A673 (cell line): ENCODE measurements at regions not wholly inside any gene's neighbourhood (a gene's known extent, or its start where the extent isn't known, plus 50 kb on each side); places are given as distances from the start of the nearest gene placed in this dataset.

Experiments used
- BruUV-seq: library from RNA; stranded (reverse); fragments of 400-500 nt; replicated peaks from 2 replicates; lab custom pipeline; 2021; lab: Mats Ljungman, UMichigan
- CTCF ChIA-PET: fragments of 300-600 bp; sonication (Branson Sonifier 250); formaldehyde crosslinking; loops from one replicate; lab custom pipeline; 2022; ENCODE audit warnings: antibody characterized with exemption; lab: Charles Lee
- POLR2A ChIA-PET: fragments of 300-600 bp; sonication (Branson Sonifier 250); formaldehyde crosslinking; loops from one replicate; lab custom pipeline; 2022; ENCODE audit warnings: antibody characterized with exemption; ENCODE audit not compliant: low non-redundant PET; lab: Charles Lee
- DNase-seq: peaks from one replicate; pipeline ENCODE4 v3.0.0-alpha.2; 2015; ENCODE audit warnings: low spot score
- H3K27ac ChIP-seq: fragments of 200-600 bp; sonication (generic); 2 replicates; pipeline ENCODE4 v1.5.1; 2016; ENCODE audit warnings: mixed run types, low read depth, mild to moderate bottlenecking, mixed read lengths, antibody characterized with exemption, low read length; ENCODE audit not compliant: poor library complexity, severe bottlenecking
- H3K27me3 ChIP-seq: fragments of 200-600 bp; sonication (generic); replicated peaks from 2 replicates; pipeline ENCODE4 v1.6.1; 2017; ENCODE audit warnings: mixed run types, low read depth, mild to moderate bottlenecking, mixed read lengths, antibody characterized with exemption, low read length; ENCODE audit not compliant: insufficient read depth, poor library complexity
- H3K36me3 ChIP-seq: fragments of 200-600 bp; sonication (generic); 2 replicates; pipeline ENCODE4 v1.6.1; 2016; ENCODE audit warnings: mixed run types, mild to moderate bottlenecking, mixed read lengths, antibody characterized with exemption, low read length; ENCODE audit not compliant: insufficient read depth, poor library complexity, severe bottlenecking
- H3K4me1 ChIP-seq: fragments of 200-600 bp; sonication (generic); 2 replicates; pipeline ENCODE4 v1.6.1; 2017; ENCODE audit warnings: mixed run types, mild to moderate bottlenecking, mixed read lengths, antibody characterized with exemption, low read length; ENCODE audit not compliant: insufficient read depth, poor library complexity, severe bottlenecking
- H3K4me3 ChIP-seq: fragments of 200-600 bp; sonication (generic); 2 replicates; pipeline ENCODE4 v1.5.1; 2016; ENCODE audit warnings: low read depth, mixed run types, mild to moderate bottlenecking, mixed read lengths, low read length; ENCODE audit not compliant: poor library complexity, severe bottlenecking
- H3K9me3 ChIP-seq: fragments of 200-600 bp; sonication (generic); 2 replicates; pipeline ENCODE4 v1.6.1; 2016; ENCODE audit warnings: mixed run types, low read depth, mild to moderate bottlenecking, mixed read lengths, antibody characterized with exemption, low read length; ENCODE audit not compliant: poor library complexity, severe bottlenecking
- EZH2 ChIP-seq: fragments of 200-600 bp; sonication (generic); IDR thresholded peaks from 2 replicates; pipeline ENCODE4 v1.6.1; 2017; ENCODE audit warnings: borderline replicate concordance, low read depth, mild to moderate bottlenecking, mixed read lengths, antibody characterized with exemption, low read length; ENCODE audit not compliant: poor library complexity, severe bottlenecking
- intact Hi-C: fragments of 100-400 bp; cut with micrococcal nuclease; formaldehyde crosslinking; loops from one replicate; pipeline ENCODE4 v1.10.0; 2022; ENCODE audit not compliant: unreplicated experiment
- TF ChIP-seq, protein P1 (sequence below): fragments of 300-800, 200-600 bp; sonication (generic); conservative IDR thresholded peaks from 2 replicates; pipeline ENCODE4 v1.5.1; 2017; ENCODE audit warnings: low read depth, mild to moderate bottlenecking, antibody characterized with exemption, low read length, moderate library complexity, mixed read lengths

- DNase-seq = no peak
- Histone ChIP-seq H3K9me3 (no peaks in the 10 kb centered on the region), H3K4me3 (no peak overlapping the region), H3K36me3 (no peaks in the 10 kb centered on the region), H3K27me3 (no peaks in the 10 kb centered on the region), H3K27ac (no peak overlapping the region), H3K4me1 (peaks cover 13% of the 10 kb centered on the region)
- intact Hi-C loops = no loop called here
- ChIA-PET POLR2A (no interaction called here), CTCF (no interaction called here)
- no TSS peak for BruUV-seq
- TF ChIP-seq EZH2 = no peak
- TF ChIP-seq, protein P1, sequence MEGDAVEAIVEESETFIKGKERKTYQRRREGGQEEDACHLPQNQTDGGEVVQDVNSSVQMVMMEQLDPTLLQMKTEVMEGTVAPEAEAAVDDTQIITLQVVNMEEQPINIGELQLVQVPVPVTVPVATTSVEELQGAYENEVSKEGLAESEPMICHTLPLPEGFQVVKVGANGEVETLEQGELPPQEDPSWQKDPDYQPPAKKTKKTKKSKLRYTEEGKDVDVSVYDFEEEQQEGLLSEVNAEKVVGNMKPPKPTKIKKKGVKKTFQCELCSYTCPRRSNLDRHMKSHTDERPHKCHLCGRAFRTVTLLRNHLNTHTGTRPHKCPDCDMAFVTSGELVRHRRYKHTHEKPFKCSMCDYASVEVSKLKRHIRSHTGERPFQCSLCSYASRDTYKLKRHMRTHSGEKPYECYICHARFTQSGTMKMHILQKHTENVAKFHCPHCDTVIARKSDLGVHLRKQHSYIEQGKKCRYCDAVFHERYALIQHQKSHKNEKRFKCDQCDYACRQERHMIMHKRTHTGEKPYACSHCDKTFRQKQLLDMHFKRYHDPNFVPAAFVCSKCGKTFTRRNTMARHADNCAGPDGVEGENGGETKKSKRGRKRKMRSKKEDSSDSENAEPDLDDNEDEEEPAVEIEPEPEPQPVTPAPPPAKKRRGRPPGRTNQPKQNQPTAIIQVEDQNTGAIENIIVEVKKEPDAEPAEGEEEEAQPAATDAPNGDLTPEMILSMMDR = no peak
These were observed 261.4 kb upstream of the TMTC1 start for GRCh38 chr12:30045171-30045570.

GRCh38 chr12:30044206-30044605 is 260.5 kb upstream of the TMTC1 start:
- no TSS peak for BruUV-seq
- no peak overlapping the region for H3K27ac ChIP-seq
- CTCF ChIA-PET = no interaction called here
- no peaks in the 10 kb centered on the region for H3K27me3 ChIP-seq
- POLR2A ChIA-PET = interaction anchor here (0.6 kb wide), 1 partner anchor 38 kb away, joined by 5 read pairs; no protein-coding TSS in a partner anchor
- no peak for TF ChIP-seq EZH2
- TF ChIP-seq, protein P1 = no peak
- H3K9me3 ChIP-seq = no peaks in the 10 kb centered on the region
- intact Hi-C loops = no loop called here
- no peaks in the 10 kb centered on the region for H3K36me3 ChIP-seq
- no peak overlapping the region for H3K4me3 ChIP-seq
- peaks cover 13% of the 10 kb centered on the region for H3K4me1 ChIP-seq
- DNase-seq = no peak

- H3K27me3 ChIP-seq = no peaks in the 10 kb centered on the region
- intact Hi-C loops = no loop called here
- TF ChIP-seq, protein P1 = no peak
- TF ChIP-seq EZH2 = no peak
- ChIA-PET CTCF (no interaction called here), POLR2A (interaction anchor here (0.6 kb wide), 1 partner anchor 37 kb away, joined by 5 read pairs; no protein-coding TSS in a partner anchor)
- DNase-seq = peak; percentile 54
- H3K36me3 ChIP-seq = no peaks in the 10 kb centered on the region
- no peaks in the 10 kb centered on the region for H3K9me3 ChIP-seq
- H3K4me3 ChIP-seq = no peak overlapping the region
- BruUV-seq = no TSS peak
- peaks cover 11% of the 10 kb centered on the region for H3K4me1 ChIP-seq
- H3K27ac ChIP-seq = no peak overlapping the region
These were observed 259.6 kb upstream of the TMTC1 start for GRCh38 chr12:30043151-30043847.
